ENCODE measurements at regions not wholly inside any gene's neighbourhood (a gene's known extent, or its start where the extent isn't known, plus 50 kb on each side); places are given as distances from the start of the nearest gene placed in this dataset.
"Not testable (repeated sequence)": the region's sequence is repeated elsewhere in the genome, so short reads cannot be mapped to it uniquely, and the experiment has no call there.

DNA sequence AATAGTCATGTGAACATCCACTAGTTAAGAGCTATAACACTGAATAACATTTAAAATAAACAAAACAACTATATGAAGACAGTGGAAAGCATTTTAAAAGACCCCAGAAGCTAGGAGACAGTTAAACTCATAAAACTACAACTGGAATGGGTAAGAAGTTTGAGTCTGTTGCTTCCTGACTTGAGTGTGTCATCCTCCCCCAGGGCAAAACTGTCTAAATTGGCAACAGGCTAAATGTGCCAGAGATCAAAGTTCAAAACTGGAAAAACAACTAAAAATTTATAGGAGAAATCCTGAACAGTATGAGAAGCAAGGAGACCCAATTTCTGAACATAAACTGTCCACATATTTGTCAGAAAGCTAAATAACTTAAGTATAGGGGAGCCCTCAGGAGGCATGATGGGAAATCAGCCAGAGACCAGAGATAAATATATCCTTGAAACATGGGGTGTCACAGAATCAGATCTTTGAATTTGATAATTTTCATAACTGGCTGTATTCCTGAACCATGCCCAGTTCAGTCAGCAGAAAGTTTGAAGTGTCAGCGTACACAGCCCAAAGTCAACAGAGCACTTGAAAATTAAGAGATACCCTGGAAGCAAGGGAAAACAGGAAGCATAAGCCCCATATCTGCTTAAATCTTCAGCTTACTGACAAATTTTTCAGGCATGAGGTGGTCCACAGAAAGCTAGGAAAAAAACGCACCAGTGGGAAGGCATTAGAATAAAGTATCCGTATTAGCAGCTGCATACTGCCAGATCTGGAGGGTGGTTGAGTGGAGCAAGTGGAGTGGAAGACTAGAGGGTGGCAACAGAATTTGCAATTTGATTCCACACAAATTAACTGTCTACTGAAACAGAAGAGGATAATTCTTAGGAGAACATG, 516.1 kb upstream of the MAN1A1 start:
- DNase-seq, result no peak

GRCh38 chr6:119862719-119863118, 513.2 kb upstream of the MAN1A1 start:
- DNase-seq, result no peak

GRCh38 chr6:119858901-119859300, 509.3 kb upstream of the MAN1A1 start:
- DNase-seq, result no peak

- no peak for DNase-seq
These were observed 506.6 kb upstream of the MAN1A1 start for GRCh38 chr6:119856136-119856535.

DNA sequence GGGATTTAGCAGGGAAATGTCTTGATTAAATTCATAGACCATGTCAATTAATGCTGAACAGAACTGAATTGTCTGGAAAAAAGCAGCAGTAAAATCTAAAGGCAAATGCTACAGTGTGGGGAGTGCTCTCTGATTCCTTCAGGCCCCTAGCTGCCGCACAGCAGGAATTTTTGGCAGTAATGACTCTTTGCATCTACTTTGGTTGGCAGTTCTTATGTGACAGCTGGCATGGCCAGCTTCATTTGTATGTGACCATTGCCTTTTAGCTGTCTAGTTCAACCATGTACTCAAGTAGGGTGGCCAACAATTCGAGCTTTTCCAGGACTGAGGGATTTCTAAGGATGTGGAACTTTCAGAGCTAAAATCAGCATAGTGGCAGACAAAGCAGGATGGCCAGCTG, 499.1 kb upstream of the MAN1A1 start:
- DNase-seq, result no peak

DNA sequence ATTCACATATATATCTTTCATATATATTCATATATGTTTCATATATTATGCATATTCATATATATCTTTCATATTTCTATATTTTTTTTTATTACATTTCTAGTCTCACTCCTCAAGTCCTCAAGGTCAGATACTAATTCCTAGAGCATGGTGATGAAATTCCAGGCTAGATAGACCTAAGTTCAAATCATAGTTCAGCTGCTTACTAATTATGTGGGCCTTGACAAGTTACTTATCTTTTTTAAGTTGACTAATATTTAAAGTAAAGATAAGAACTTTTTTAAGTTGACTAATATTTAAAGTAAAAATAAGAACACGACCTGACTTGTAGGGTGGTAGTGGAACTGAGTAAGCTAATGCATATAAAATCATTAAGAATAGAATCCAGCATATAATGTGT, 495.6 kb upstream of the MAN1A1 start:
- DNase-seq, result no peak

DNA sequence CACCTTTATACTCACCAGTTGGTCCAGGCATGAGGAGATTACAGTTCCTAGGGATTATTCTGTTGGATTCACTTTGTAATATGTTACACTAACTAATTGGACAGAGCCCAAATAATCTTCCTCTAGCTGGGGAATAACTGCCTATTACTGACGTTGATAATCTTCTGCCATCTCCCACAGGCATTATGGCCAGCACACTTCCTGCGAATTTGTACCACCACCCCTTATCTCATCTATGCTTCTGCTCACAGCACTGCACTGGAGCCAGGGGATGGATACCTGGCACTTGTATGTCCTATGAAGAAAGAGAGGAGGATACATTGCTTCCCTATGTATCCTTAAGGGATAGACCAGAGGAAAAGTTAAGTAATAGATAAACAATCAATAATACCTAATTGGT, 494.8 kb upstream of the MAN1A1 start:
- no peak for DNase-seq

GRCh38 chr6:119842191-119842590, 492.6 kb upstream of the MAN1A1 start:
- DNase-seq, result no peak

GRCh38 chr6:119838043-119838442, 488.5 kb upstream of the MAN1A1 start:
- DNase-seq, result no peak

DNA sequence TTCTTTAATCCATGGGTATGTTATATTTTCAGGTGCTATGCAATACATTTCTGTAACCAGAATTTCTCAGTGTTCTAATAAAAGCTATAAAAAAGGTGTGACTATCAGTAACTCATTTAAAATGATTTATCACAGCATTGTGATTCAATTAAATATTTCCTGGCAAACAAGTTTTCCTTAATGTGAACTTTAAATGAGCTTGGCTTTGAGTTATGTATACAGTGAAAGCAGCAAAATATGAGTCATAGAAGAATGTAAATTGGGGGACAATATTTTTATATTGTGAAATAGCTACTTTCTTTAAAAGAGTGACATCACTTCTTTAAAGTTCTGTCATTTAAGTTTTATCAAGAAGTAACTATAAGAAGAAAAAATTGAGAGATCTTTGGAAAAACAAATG, 484.9 kb upstream of the MAN1A1 start:
- DNase-seq, result no peak

DNA sequence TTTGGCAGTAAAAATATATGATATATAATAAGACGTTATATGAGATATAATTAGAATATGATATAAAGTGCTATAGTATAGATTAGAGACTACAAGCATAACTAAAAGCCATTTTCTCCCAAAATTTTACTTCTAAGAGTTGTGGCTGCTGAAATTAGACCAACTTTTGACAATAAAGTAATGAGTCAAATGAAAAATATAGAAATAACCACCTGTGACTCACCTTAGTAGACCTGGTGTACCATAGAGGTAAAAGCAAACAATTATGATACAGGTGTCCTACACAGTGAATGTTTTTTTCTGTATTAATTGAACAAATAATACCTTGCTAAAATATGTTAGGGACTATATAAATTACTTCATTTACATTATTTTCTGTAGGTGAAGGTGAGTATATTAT, 482.9 kb upstream of the MAN1A1 start:
- no peak for DNase-seq

DNA sequence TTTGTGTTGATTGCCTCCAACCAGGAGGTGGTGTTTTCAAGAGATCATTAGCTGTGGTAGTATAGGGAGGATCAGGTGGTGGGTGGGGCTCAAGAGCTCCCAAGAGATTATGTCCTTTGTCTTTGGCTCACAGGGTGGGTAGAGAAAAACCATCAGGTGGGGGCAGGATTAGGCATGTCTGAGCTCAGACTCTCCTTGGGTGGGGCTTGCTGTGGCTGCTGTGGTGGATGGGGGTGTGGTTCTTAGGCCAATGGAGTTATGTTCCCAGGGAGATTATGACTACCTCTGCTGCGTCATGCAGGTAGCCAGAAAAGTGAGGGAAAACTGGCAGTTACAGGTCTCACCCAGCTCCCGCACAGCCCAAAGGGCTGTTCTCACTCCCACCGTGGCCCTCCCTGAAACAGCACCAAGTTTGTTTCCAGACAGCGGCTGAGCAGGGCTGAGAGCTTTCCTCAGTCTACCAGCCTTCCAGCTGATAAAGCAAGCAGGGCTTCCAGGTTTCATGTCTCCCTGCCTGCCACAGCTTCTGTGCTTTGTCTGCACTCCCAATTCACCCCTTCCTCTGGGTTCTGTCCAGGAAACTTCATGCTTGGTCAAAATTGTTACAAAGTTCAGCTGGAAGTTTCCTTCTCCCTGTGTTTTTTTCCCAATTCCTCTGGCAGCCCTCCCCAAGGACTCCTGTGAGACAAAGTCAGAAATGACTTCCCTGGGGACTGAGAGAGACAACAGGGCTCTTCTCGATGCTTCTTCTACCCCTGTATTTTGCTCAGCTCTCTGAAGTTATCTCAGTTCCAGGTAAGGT, 481.1 kb upstream of the MAN1A1 start:
- no peak for DNase-seq

GRCh38 chr6:119830069-119830468, 480.5 kb upstream of the MAN1A1 start:
- DNase-seq, result no peak

- DNase-seq, result not testable (repeated sequence)
These were observed 479.9 kb upstream of the MAN1A1 start for GRCh38 chr6:119829499-119829898.

- no peak for DNase-seq
These were observed 479.4 kb upstream of the MAN1A1 start for GRCh38 chr6:119829006-119829405.

DNA sequence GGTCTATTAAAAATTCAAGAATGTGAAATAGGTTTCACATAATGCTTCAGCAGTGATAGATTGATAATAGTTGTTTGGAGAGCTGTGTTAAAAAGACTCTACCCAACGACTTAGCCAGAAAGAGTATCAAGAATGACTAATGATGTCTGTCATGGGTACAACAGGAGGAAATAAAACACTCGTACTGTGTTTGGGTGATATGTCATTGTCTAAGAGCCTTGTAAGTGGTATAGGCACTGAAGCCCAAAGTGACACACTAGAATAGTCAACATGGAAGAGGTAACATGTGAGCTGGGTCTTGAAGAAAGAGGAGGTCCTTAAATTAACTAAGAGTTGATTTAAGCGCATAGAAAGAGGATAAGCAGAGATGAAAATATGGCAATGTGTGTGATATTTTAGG, 471.8 kb upstream of the MAN1A1 start:
- DNase-seq, result no peak

DNA sequence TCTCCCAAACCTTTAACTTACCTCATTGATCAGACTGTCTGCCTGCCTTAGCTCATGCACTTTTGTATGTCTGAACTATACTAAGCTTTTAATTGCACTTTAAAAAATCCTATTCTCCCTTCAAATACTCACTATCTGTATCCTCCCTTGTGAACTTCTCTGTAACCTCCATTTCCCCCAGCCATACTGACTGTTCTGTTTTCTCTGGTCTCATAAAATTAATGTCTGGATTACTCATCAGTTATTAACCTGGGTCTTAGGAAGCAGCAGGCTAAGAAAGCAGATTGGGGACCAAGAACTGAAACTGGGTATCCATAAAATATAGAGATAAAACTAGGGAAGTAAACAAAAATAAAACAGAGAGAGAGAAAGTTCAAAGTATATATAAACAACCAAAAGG, 469.3 kb upstream of the MAN1A1 start:
- DNase-seq, result no peak

GRCh38 chr6:119814609-119815400, 465.2 kb upstream of the MAN1A1 start:
- no peak for DNase-seq

GRCh38 chr6:119802464-119802863, 452.9 kb upstream of the MAN1A1 start:
- no peak for DNase-seq

DNA sequence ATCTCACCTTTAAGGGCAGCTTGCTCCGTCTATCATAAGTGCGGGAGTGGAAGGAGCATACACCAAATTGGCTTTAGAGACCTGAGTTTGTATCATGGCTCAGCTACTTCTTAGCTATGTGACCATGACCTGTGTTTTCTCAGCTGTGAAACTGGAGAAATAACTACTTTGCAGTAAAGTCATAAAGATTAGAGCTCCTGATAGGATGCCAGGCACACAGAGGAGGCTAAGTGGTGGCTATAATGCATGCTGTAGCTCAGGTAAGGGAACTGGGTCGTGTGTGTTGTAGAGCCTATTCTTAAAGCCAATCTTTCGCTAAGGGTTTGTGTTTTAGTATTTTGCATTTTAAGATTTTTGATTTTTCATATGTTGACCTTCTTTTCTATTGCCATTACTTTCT, 451.5 kb upstream of the MAN1A1 start:
- DNase-seq, result no peak

GRCh38 chr6:119800526-119800925, 451.0 kb upstream of the MAN1A1 start:
- no peak for DNase-seq

- DNase-seq, result no peak
These were observed 450.3 kb upstream of the MAN1A1 start for GRCh38 chr6:119799596-119800509.

Data from CD4-positive, alpha-beta T cell treated with Interleukin-6 for 4 hours (primary cell).